ENCODE measurements at regions not wholly inside any gene's neighbourhood (a gene's known extent, or its start where the extent isn't known, plus 50 kb on each side); places are given as distances from the start of the nearest gene placed in this dataset.

- no peak for DNase-seq (ENCODE audit: extremely low spot score)
- POLR2A ChIA-PET, result no interaction called here
- TF ChIP-seq CTCF (IDR thresholded peaks at IDR 0.05; ENCODE audit: control extremely low read depth, extremely low read depth, low read depth, missing control alignments), result no peak
- CTCF ChIA-PET, result no interaction called here
Observed at GRCh38 chr3:5613599-5613998, 426.1 kb downstream of the EDEM1 start.

- POLR2A ChIA-PET, result no interaction called here
- DNase-seq (ENCODE audit: extremely low spot score), result no peak
- TF ChIP-seq CTCF (IDR thresholded peaks at IDR 0.05; ENCODE audit: control extremely low read depth, extremely low read depth, low read depth, missing control alignments), result no peak
- CTCF ChIA-PET, result no interaction called here
Observed at GRCh38 chr3:5616873-5617272, 429.4 kb downstream of the EDEM1 start.

GRCh38 chr3:5618170-5618569 is 430.7 kb downstream of the EDEM1 start:
- no peak for TF ChIP-seq CTCF (IDR thresholded peaks at IDR 0.05; ENCODE audit: control extremely low read depth, extremely low read depth, low read depth, missing control alignments)
- no peak for DNase-seq (ENCODE audit: extremely low spot score)
- POLR2A ChIA-PET, result no interaction called here
- CTCF ChIA-PET, result no interaction called here

GRCh38 chr3:5630406-5630805 is 442.9 kb downstream of the EDEM1 start:
- no peak for DNase-seq (ENCODE audit: extremely low spot score)
- TF ChIP-seq CTCF (IDR thresholded peaks at IDR 0.05; ENCODE audit: control extremely low read depth, extremely low read depth, low read depth, missing control alignments), result no peak
- ChIA-PET POLR2A (no interaction called here), CTCF (interaction anchor here (1.5 kb wide), 1 partner anchor 10 kb away, joined by 4 read pairs; no protein-coding TSS in a partner anchor)

GRCh38 chr3:5633960-5634359 is 446.5 kb downstream of the EDEM1 start:
- no peak for DNase-seq (ENCODE audit: extremely low spot score)
- no peak for TF ChIP-seq CTCF (IDR thresholded peaks at IDR 0.05; ENCODE audit: control extremely low read depth, extremely low read depth, low read depth, missing control alignments)
- CTCF ChIA-PET, result interaction anchor here (1.1 to 1.7 kb wide), 3 partner anchors 10 to 52 kb away, joined by 3 to 4 read pairs (median 3); no protein-coding TSS in a partner anchor
- POLR2A ChIA-PET, result no interaction called here

GRCh38 chr3:5634411-5634810 is 446.9 kb downstream of the EDEM1 start:
- ChIA-PET POLR2A (no interaction called here), CTCF (interaction anchor here (1.1 to 1.7 kb wide), 3 partner anchors 10 to 53 kb away, joined by 3 to 4 read pairs (median 3); no protein-coding TSS in a partner anchor)
- DNase-seq (ENCODE audit: extremely low spot score), result no peak
- TF ChIP-seq CTCF (IDR thresholded peaks at IDR 0.05; ENCODE audit: control extremely low read depth, extremely low read depth, low read depth, missing control alignments), result no peak

- TF ChIP-seq CTCF (IDR thresholded peaks at IDR 0.05; ENCODE audit: control extremely low read depth, extremely low read depth, low read depth, missing control alignments), result no peak
- ChIA-PET POLR2A (no interaction called here), CTCF (interaction anchor here (1.2 to 1.4 kb wide), 2 partner anchors 9 to 49 kb away, joined by 3 read pairs; no protein-coding TSS in a partner anchor)
- DNase-seq (ENCODE audit: extremely low spot score), result no peak
Observed at GRCh38 chr3:5635746-5636145, 448.2 kb downstream of the EDEM1 start.
